K562 (cell line): ENCODE measurements at regions not wholly inside any gene's neighbourhood (a gene's known extent, or its start where the extent isn't known, plus 50 kb on each side); places are given as distances from the start of the nearest gene placed in this dataset.

Source experiments
- ATAC-seq: fragments of 200-7000 bp; cut with Tn5 transposase; 3 replicates; pipeline ENCODE4 v1.9.1; 2020; ENCODE audit warnings: moderate library complexity
- BruUV-seq: library from RNA; stranded (reverse); fragments of 400-500 nt; replicated peaks from 2 replicates; lab custom pipeline; 2021; lab: Mats Ljungman, UMichigan
- CTCF ChIA-PET: fragments of 300-600 bp; formaldehyde crosslinking; extraction: SDS; loops from one replicate; lab custom pipeline; 2021; ENCODE audit warnings: low intra/inter-chr PET ratio; lab: Yijun Ruan, JAX
- POLR2A ChIA-PET: fragments of 300-600, 350-650 bp; sonication (Branson Sonifier 250); formaldehyde crosslinking; extraction: SDS; loops from one replicate; lab custom pipeline; 2021; ENCODE audit warnings: antibody characterized with exemption, inconsistent platforms; lab: Yijun Ruan, JAX
- DNase-seq, 4 experiments: peaks; one replicate each; pipeline versions ENCODE4 v3.0.0 to v3.0.0-alpha.2; 2011 to 2018; ENCODE audit warnings: low spot score in 3 of 4, mixed read lengths in 3 of 4; ENCODE audit errors: extremely low read depth in 1 of 4
- FAIRE-seq: peaks from 2 replicates; lab custom pipeline; 2011; peaks lifted over from hg19 to GRCh38; lab: Jason Lieb, UNC
- H2AFZ ChIP-seq: 2 replicates; pipeline ENCODE4 v1.6.0; 2011; ENCODE audit warnings: low read depth, low read length, control low read depth, inconsistent platforms
- H3K27ac ChIP-seq: fragments of 200-600 bp; 3 replicates; pipeline ENCODE4 v1.8.0; 2011; ENCODE audit warnings: low read depth, mild to moderate bottlenecking, control low read depth, inconsistent platforms, low read length, moderate library complexity, mixed read lengths; ENCODE audit errors: extremely low read depth
- H3K27me3 ChIP-seq, 2 experiments: fragments of 300-600 bp in 1 of 2; 2 replicates in 1 of 2; 3 replicates in 1 of 2; pipeline versions ENCODE4 v1.6.0 to v1.8.0; 2011; ENCODE audit warnings: inconsistent platforms in 2 of 2, low read length in 2 of 2, mild to moderate bottlenecking in 1 of 2, mixed read lengths in 1 of 2, moderate library complexity in 1 of 2; ENCODE audit not compliant: control insufficient read depth in 2 of 2, insufficient read depth in 2 of 2
- H3K36me3 ChIP-seq: fragments of 300-600 bp; 3 replicates; pipeline ENCODE4 v1.8.0; 2011; ENCODE audit warnings: mild to moderate bottlenecking, low read length, inconsistent platforms; ENCODE audit not compliant: control insufficient read depth, insufficient read depth
- H3K4me1 ChIP-seq, 2 experiments: fragments of 200-600 bp in 1 of 2; replicated peaks in 1 of 2; 2 replicates in 1 of 2; 3 replicates in 1 of 2; pipeline versions ENCODE4 v1.5.1 to v1.8.0; 2011; ENCODE audit warnings: inconsistent platforms in 2 of 2, low read length in 2 of 2, mild to moderate bottlenecking in 1 of 2, mixed read lengths in 1 of 2, moderate library complexity in 1 of 2; ENCODE audit not compliant: control insufficient read depth in 2 of 2, insufficient read depth in 2 of 2
- H3K4me2 ChIP-seq: 2 replicates; pipeline ENCODE4 v1.6.1; 2011; ENCODE audit warnings: low read length, control low read depth, inconsistent platforms, mixed read lengths; ENCODE audit not compliant: insufficient read depth
- H3K4me3 ChIP-seq: fragments of 200-600 bp; sonication (generic), shearing (Covaris generic); 2 replicates; pipeline ENCODE4 v1.5.1; 2016; ENCODE audit warnings: control low read depth, inconsistent platforms
- H3K79me2 ChIP-seq: fragments of 200-600 bp; 3 replicates; pipeline ENCODE4 v1.8.0; 2011; ENCODE audit warnings: low read length, inconsistent platforms; ENCODE audit not compliant: control insufficient read depth, insufficient read depth
- H3K9ac ChIP-seq, 2 experiments: 2 replicates each; pipeline versions ENCODE4 v1.6.0 to v1.6.1; 2011; ENCODE audit warnings: low read depth in 2 of 2, low read length in 2 of 2, control low read depth in 1 of 2, inconsistent platforms in 1 of 2, mild to moderate bottlenecking in 1 of 2, mixed read lengths in 1 of 2; ENCODE audit not compliant: insufficient read depth in 1 of 2
- H3K9me1 ChIP-seq: one replicate; pipeline ENCODE4 v1.6.0; 2011; ENCODE audit warnings: inconsistent platforms, mild to moderate bottlenecking, low read length, moderate library complexity; ENCODE audit not compliant: control insufficient read depth, insufficient read depth
- H3K9me3 ChIP-seq: replicated peaks from 2 replicates; pipeline ENCODE4 v1.5.1; 2011; ENCODE audit warnings: low read depth, low read length, inconsistent platforms; ENCODE audit not compliant: control insufficient read depth, insufficient read depth
- H4K20me1 ChIP-seq: replicated peaks from 2 replicates; pipeline ENCODE4 v1.6.1; 2011; ENCODE audit warnings: low read length, inconsistent platforms, mixed read lengths; ENCODE audit not compliant: control insufficient read depth, insufficient read depth
- CBFA2T3 ChIP-seq: fragments of 450-650 bp; IDR thresholded peaks from 2 replicates; pipeline ENCODE4 v1.6.1; 2017
- FOSL1 ChIP-seq: fragments of 200-800 bp; sonication (Bioruptor generic); conservative IDR thresholded peaks from 2 replicates; pipeline ENCODE4 v1.6.1; 2016; ENCODE audit warnings: missing genetic modification characterization, missing compliant biosample characterization
- GTF2F1 ChIP-seq: IDR thresholded peaks from 2 replicates; pipeline ENCODE4 v1.6.1; 2011; ENCODE audit warnings: low read depth, low read length, improper control_type of control experiment
- MEF2D ChIP-seq: conservative IDR thresholded peaks from 2 replicates; pipeline ENCODE4 v1.6.1; 2016; ENCODE audit warnings: low read depth, missing genetic modification characterization, missing compliant biosample characterization
- NCOR1 ChIP-seq: fragments of 450-650 bp; IDR thresholded peaks from 2 replicates; pipeline ENCODE4 v1.6.1; 2016; ENCODE audit warnings: mild to moderate bottlenecking, moderate library complexity
- NR2C2 ChIP-seq, 2 experiments: fragments of 200-800 bp in 1 of 2; sonication (Bioruptor generic) in 1 of 2; sonication (generic) in 1 of 2; formaldehyde crosslinking in 1 of 2; IDR thresholded peaks; 2 replicates each; pipeline versions ENCODE4 v1.6.1 to v1.8.0; 2016 to 2022; ENCODE audit warnings: mild to moderate bottlenecking in 1 of 2, missing compliant biosample characterization in 1 of 2, missing genetic modification characterization in 1 of 2, missing genetic modification reagents in 1 of 2
- NRF1 ChIP-seq, 2 experiments: fragments of 450-650 bp; IDR thresholded peaks in 1 of 2; conservative IDR thresholded peaks in 1 of 2; 2 replicates each; pipeline ENCODE4 v1.6.1; 2014; ENCODE audit warnings: mild to moderate bottlenecking in 2 of 2
- PHB2 ChIP-seq: fragments of 450-650 bp; IDR thresholded peaks from 2 replicates; pipeline ENCODE4 v1.6.1; 2017; ENCODE audit warnings: low read depth
- TEAD2 ChIP-seq: fragments of 450-650 bp; IDR thresholded peaks from 2 replicates; pipeline ENCODE4 v1.6.1; 2016; ENCODE audit warnings: missing genetic modification characterization, control low read depth, missing compliant biosample characterization
- TSC22D4 ChIP-seq: fragments of 450-650 bp; IDR thresholded peaks from 2 replicates; pipeline ENCODE4 v1.6.1; 2016; ENCODE audit warnings: missing genetic modification characterization, missing biosample characterization, control low read depth
- XRCC5 ChIP-seq: fragments of 200-400 bp; formaldehyde crosslinking; IDR thresholded peaks from 2 replicates; pipeline ENCODE4 v1.6.1; 2017; ENCODE audit warnings: low read depth, mild to moderate bottlenecking, low read length
- ZBTB5 ChIP-seq: fragments of 450-650 bp; IDR thresholded peaks from 2 replicates; pipeline ENCODE4 v1.6.1; 2017; ENCODE audit warnings: antibody characterized with exemption
- ZNF175 ChIP-seq: fragments of 200-800 bp; sonication (Bioruptor generic); IDR thresholded peaks from 2 replicates; pipeline ENCODE4 v1.6.1; 2016; ENCODE audit warnings: low read depth, mild to moderate bottlenecking, missing genetic modification characterization, missing compliant biosample characterization
- ZNF395 ChIP-seq: fragments of 200-800 bp; sonication (Bioruptor generic); IDR thresholded peaks from 2 replicates; pipeline ENCODE4 v1.6.1; 2017; ENCODE audit warnings: missing genetic modification characterization, missing compliant biosample characterization
- ZNF507 ChIP-seq: conservative IDR thresholded peaks from 2 replicates; pipeline ENCODE4 v1.6.1; 2017; ENCODE audit warnings: missing genetic modification characterization, missing compliant biosample characterization
- ZNF668 ChIP-seq: fragments of 250-450 bp; sonication (Bioruptor Pico); IDR thresholded peaks from 2 replicates; pipeline ENCODE4 v1.8.0; 2022; ENCODE audit warnings: mild to moderate bottlenecking, inconsistent platforms
- ZNF75A ChIP-seq: fragments of 450-650 bp; formaldehyde crosslinking; IDR thresholded peaks from 2 replicates; pipeline ENCODE4 v1.4.0; 2020; ENCODE audit warnings: mild to moderate bottlenecking
- ZNF785 ChIP-seq: fragments of 250-450 bp; sonication (Bioruptor Pico); IDR thresholded peaks from 2 replicates; pipeline ENCODE4 v1.4.0; 2020; ENCODE audit warnings: mild to moderate bottlenecking
- ZNF79 ChIP-seq: fragments of 250-450 bp; sonication (Bioruptor Pico); IDR thresholded peaks from 2 replicates; pipeline ENCODE4 v1.4.0; 2020; ENCODE audit warnings: low read depth, mild to moderate bottlenecking, moderate library complexity
- WGBS: fragments of 100-300 bp; shearing (Covaris generic); methylation state at CpG from one replicate; pipeline ENCODE4 v1.1.6; 2016; ENCODE audit warnings: low coverage, mixed read lengths; ENCODE audit not compliant: insufficient coverage; ENCODE audit errors: missing lambda C conversion rate; 5-methylcytosine and 5-hydroxymethylcytosine counted together
- in situ Hi-C: fragments of 300-500 bp; cut with MboI; formaldehyde crosslinking; loops from 4 replicates; pipeline ENCODE4 v1.15.0; 2018; ENCODE audit warnings: inconsistent platforms, mixed read lengths
- intact Hi-C: fragments of 100-400 bp; cut with micrococcal nuclease; formaldehyde crosslinking; loops from 2 replicates; pipeline ENCODE4 v1.14.2; 2022
- TF ChIP-seq, protein P1 (sequence below): sonication (generic); formaldehyde crosslinking; IDR thresholded peaks from 2 replicates; pipeline ENCODE4 v1.9.0; 2022; ENCODE audit warnings: mild to moderate bottlenecking, missing genetic modification reagents

- in situ Hi-C loops (no loop called here), intact Hi-C loops (no loop called here)
- no peaks in the 10 kb centered on the region for H3K79me2 ChIP-seq
- no peak overlapping the region for H3K4me2 ChIP-seq
- no peaks in the 10 kb centered on the region for H4K20me1 ChIP-seq
- POLR2A ChIA-PET, result no interaction called here
- H3K4me1 ChIP-seq, result peaks cover 0 to 9% of the 10 kb centered on the region in 2 experiments; a peak in 2 of 5 replicates
- CTCF ChIA-PET, result no interaction called here
- ATAC-seq (no peak), FAIRE-seq (no peak), DNase-seq (no peak)
- 2% methylated on average over 10 of the region's 12 CpGs for WGBS
- no peaks in the 10 kb centered on the region for H3K9me1 ChIP-seq
- H3K27ac ChIP-seq, result no peak overlapping the region
- no TSS peak for BruUV-seq
- H3K36me3 ChIP-seq, result no peaks in the 10 kb centered on the region
- peaks cover 10 to 56% of the 10 kb centered on the region in 2 experiments; a peak in 4 of 5 replicates for H3K27me3 ChIP-seq
- no peaks in the 10 kb centered on the region for H3K9me3 ChIP-seq
- no peak overlapping the region for H3K4me3 ChIP-seq
- H3K9ac ChIP-seq, result no peak overlapping the region
- no peak overlapping the region for H2AFZ ChIP-seq
- TF ChIP-seq ZNF79, result no peak
- TF ChIP-seq NRF1 (conservative IDR thresholded peaks at IDR 0.05 in 1 of 2, IDR thresholded peaks at IDR 0.05 in 1 of 2), result peak; percentile 26 to 52; a peak in 3 of 4 replicates
- TF ChIP-seq ZNF668 (CRISPR knock-in tag), result no peak
- TF ChIP-seq XRCC5, result no peak
- TF ChIP-seq ZNF75A, result no peak
- no peak for TF ChIP-seq NCOR1
- TF ChIP-seq PHB2, result no peak
- no peak for TF ChIP-seq GTF2F1
- TF ChIP-seq NR2C2 (CRISPR knock-in tag; IDR thresholded peaks at IDR 0.05), result no peak
- TF ChIP-seq NR2C2 (tag; IDR thresholded peaks at IDR 0.05), result peak; percentile 36; the same call in 1 of the 2 replicates
- TF ChIP-seq ZNF785 (CRISPR knock-in tag), result no peak
- TF ChIP-seq CBFA2T3, result no peak
- no peak for TF ChIP-seq ZNF175 (CRISPR knock-in tag)
- peak; percentile 21; the same call in 1 of the 2 replicates for TF ChIP-seq FOSL1 (tag)
- no peak for TF ChIP-seq ZBTB5
- TF ChIP-seq ZNF395 (CRISPR knock-in tag), result no peak
- TF ChIP-seq, protein P1, sequence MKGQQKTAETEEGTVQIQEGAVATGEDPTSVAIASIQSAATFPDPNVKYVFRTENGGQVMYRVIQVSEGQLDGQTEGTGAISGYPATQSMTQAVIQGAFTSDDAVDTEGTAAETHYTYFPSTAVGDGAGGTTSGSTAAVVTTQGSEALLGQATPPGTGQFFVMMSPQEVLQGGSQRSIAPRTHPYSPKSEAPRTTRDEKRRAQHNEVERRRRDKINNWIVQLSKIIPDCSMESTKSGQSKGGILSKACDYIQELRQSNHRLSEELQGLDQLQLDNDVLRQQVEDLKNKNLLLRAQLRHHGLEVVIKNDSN (CRISPR knock-in tag), result peak; percentile 31; the same call in 1 of the 2 replicates
- TF ChIP-seq MEF2D (tag), result no peak
- TF ChIP-seq TSC22D4, result no peak
- no peak for TF ChIP-seq TEAD2 (tag)
- TF ChIP-seq ZNF507 (tag), result no peak
These were observed 111.0 kb downstream of the KCNF1 start for GRCh38 chr2:11022591-11023273.
